ENCODE measurements at regions not wholly inside any gene's neighbourhood (a gene's known extent, or its start where the extent isn't known, plus 50 kb on each side); places are given as distances from the start of the nearest gene placed in this dataset.

DNA sequence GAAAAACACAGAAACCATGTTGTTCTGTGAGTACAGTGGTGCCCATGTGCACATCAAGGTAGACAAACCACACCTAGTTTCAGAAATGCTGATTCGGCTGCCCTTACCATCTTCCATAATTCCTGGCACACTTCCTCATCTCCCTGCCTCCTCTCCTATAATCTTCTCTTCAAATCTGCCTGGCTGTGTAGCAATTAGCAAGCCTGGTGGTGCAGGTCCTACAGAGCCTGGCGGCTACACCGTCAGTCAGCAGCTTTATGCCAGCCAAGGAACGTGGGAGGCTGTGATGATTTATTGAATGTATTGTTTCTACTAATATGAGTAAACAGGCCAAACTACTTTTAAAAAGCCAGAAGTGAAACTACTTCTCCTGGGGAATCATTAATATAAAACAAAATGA is 106.8 kb downstream of the SEMA6D start:
- Histone ChIP-seq H3K27ac (no peak overlapping the region), H3K4me3 (no peak overlapping the region), H3K27me3 (no peaks in the 10 kb centered on the region), H3K9me3 (no peaks in the 10 kb centered on the region), H3K36me3 (no peaks in the 10 kb centered on the region), H3K4me1 (no peaks in the 10 kb centered on the region)
- ATAC-seq (no peak), DNase-seq (no peak)
- intact Hi-C loops (cut with DNase I) = no loop called here
- TF ChIP-seq, protein P1, sequence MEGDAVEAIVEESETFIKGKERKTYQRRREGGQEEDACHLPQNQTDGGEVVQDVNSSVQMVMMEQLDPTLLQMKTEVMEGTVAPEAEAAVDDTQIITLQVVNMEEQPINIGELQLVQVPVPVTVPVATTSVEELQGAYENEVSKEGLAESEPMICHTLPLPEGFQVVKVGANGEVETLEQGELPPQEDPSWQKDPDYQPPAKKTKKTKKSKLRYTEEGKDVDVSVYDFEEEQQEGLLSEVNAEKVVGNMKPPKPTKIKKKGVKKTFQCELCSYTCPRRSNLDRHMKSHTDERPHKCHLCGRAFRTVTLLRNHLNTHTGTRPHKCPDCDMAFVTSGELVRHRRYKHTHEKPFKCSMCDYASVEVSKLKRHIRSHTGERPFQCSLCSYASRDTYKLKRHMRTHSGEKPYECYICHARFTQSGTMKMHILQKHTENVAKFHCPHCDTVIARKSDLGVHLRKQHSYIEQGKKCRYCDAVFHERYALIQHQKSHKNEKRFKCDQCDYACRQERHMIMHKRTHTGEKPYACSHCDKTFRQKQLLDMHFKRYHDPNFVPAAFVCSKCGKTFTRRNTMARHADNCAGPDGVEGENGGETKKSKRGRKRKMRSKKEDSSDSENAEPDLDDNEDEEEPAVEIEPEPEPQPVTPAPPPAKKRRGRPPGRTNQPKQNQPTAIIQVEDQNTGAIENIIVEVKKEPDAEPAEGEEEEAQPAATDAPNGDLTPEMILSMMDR (IDR thresholded peaks at IDR 0.05) = no peak

DNA sequence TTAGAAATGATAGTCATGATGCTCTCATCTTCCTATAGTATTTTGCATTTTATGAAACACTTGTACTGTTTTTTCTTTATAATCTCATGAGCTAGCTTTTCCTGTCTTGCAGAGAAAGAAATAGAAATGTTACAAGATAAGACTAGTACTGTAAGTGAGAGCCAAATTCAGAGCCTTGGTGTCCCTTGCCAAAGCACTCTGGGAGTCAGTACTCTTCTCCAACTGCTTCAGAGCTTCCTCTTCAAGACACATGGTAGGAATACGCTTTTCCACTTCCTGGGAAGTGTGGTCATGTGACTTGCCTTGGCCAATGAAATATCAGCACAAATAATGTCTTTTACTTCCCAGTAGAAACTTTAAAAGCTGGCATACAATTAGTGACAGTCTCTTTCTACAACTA is 112.4 kb downstream of the SEMA6D start:
- Histone ChIP-seq H3K27me3 (no peaks in the 10 kb centered on the region), H3K4me1 (no peaks in the 10 kb centered on the region), H3K27ac (no peak overlapping the region), H3K36me3 (no peaks in the 10 kb centered on the region), H3K4me3 (no peak overlapping the region), H3K9me3 (no peaks in the 10 kb centered on the region)
- ATAC-seq = no peak
- DNase-seq = no peak
- TF ChIP-seq, protein P1 (IDR thresholded peaks at IDR 0.05) = no peak
- intact Hi-C loops (cut with DNase I) = no loop called here

DNA sequence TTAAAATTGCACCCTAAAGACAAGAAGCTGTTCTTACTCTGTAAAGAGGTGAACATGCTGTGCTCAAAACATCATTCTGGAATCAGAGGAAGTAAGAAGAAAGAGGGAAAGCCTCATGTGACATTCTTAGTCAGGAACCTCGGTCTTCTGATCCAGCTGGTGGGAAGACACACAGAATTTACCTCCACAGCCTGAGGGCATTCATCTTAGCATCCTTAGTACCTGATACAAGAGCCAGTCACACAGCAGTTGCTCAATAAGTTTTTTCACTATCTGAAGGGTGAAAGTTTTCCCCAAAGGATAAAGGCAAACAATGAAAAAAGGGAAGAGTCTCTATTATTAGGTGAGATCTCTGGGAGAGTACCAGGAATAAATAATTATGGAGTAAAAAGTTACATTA is 116.8 kb downstream of the SEMA6D start:
- Histone ChIP-seq H3K27ac (no peak overlapping the region), H3K4me3 (no peak overlapping the region), H3K9me3 (peaks cover 0 to 6% of the 10 kb centered on the region in 2 donors), H3K27me3 (no peaks in the 10 kb centered on the region), H3K36me3 (no peaks in the 10 kb centered on the region), H3K4me1 (no peaks in the 10 kb centered on the region)
- TF ChIP-seq, protein P1 (IDR thresholded peaks at IDR 0.05) = no peak
- DNase-seq (no peak), ATAC-seq (no peak)
- intact Hi-C loops (cut with DNase I) = no loop called here

DNA sequence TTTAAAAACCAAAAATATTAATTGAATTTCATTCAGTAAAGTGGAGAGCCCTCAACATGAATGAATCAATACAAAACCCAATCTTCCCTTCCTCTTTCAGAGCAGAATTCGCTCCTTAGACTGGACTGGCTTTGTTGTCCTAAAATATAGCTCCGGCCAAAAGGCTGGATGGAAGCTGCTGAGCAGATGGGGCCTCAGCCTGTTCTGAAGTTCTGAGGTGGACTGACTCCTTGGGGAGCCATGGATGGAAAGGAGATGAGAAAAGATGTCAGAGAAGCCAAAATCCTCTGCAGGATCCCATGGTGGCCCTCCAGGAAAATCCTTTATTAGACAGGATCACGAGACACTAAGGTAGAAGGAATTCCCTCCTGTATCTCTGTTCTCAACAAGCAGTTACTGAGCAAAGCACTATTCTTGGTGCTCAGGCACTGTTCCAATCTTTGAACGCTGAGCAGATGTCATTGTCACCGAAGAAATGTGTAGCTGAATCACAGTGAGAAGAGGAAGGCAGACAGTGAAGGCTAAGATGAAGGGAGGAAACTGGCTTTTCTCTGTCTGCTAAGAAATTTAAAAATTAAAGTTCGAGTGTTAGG is 122.0 kb downstream of the SEMA6D start:
- ATAC-seq (no peak), DNase-seq (no peak)
- TF ChIP-seq, protein P1 (IDR thresholded peaks at IDR 0.05) = no peak
- Histone ChIP-seq H3K4me1 (no peaks in the 10 kb centered on the region), H3K27ac (no peak overlapping the region), H3K36me3 (no peaks in the 10 kb centered on the region), H3K27me3 (no peaks in the 10 kb centered on the region), H3K9me3 (peaks cover 0 to 6% of the 10 kb centered on the region in 2 donors), H3K4me3 (no peak overlapping the region)
- intact Hi-C loops (cut with DNase I) = no loop called here

DNA sequence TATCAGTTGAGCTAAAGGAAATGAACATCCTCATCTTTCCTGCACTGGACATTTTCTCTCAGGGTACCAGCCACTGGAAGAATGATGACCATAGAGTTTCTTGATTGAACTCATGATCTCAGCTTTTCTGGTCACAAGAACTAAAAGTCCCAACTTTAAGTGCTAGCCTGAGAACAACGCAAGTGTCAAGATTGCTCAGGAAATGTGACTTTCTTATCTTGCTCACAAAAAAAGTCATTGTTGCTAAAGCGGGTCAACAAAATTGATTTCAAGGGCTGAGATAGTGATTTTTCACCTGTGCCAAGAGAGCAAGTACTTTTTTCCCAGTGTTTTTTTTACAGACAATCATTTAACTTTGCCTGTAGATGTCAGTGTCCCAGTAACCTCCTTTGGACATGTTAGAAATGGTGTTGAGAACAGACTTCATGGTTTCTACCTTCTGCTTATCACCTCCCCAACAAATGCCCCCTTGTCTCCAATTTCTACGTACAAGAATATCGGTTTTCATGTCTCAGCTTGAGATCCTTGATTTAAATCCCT is 125.9 kb downstream of the SEMA6D start:
- Histone ChIP-seq H3K4me3 (no peak overlapping the region), H3K27ac (no peak overlapping the region), H3K36me3 (no peaks in the 10 kb centered on the region), H3K9me3 (no peaks in the 10 kb centered on the region), H3K4me1 (no peaks in the 10 kb centered on the region), H3K27me3 (no peaks in the 10 kb centered on the region)
- intact Hi-C loops (cut with DNase I) = no loop called here
- no peak for DNase-seq
- TF ChIP-seq, protein P1 (IDR thresholded peaks at IDR 0.05) = no peak
- ATAC-seq = no peak
